ENCODE measurements at regions not wholly inside any gene's neighbourhood (a gene's known extent, or its start where the extent isn't known, plus 50 kb on each side); places are given as distances from the start of the nearest gene placed in this dataset.

DNA sequence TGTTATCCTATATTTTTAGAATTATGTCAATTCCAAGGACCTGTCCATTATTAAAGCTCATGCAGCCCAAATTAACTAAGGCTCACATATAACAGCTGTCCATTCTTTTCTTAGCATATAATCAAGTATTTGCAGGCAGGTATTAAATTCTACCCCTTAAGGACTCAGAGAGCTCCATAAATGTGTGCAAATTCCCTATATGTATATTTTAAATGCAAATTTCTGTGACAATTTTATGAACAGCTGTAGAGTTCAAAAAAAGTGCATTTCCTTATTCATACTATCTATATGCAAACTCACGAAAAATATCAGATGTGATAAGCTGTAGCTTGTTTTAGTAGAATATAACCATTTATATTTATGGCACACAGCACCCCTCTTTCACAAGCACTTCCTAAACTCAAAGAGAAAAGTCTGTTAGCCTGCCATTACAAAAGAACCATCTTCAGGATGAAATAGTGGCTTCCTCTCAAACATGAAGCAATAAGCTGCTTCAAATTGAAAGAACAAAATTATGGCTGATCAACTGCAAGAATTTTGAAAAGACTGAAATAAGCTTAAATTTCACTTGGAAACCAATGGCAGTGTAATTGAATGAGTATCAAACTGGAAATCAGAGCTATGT is 155.0 kb upstream of the REG3G start (continued):
- TF ChIP-seq, protein P1, sequence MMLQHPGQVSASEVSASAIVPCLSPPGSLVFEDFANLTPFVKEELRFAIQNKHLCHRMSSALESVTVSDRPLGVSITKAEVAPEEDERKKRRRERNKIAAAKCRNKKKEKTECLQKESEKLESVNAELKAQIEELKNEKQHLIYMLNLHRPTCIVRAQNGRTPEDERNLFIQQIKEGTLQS (IDR thresholded peaks at IDR 0.05) = no peak
- TF ChIP-seq HNF4G (IDR thresholded peaks at IDR 0.05) (no peak), YY1 (IDR thresholded peaks at IDR 0.05) (no peak), FOXA2 (IDR thresholded peaks at IDR 0.05) (no peak), JUND (IDR thresholded peaks at IDR 0.05) (no peak), NR2F2 (IDR thresholded peaks at IDR 0.05) (no peak)
- TF ChIP-seq, protein P2, sequence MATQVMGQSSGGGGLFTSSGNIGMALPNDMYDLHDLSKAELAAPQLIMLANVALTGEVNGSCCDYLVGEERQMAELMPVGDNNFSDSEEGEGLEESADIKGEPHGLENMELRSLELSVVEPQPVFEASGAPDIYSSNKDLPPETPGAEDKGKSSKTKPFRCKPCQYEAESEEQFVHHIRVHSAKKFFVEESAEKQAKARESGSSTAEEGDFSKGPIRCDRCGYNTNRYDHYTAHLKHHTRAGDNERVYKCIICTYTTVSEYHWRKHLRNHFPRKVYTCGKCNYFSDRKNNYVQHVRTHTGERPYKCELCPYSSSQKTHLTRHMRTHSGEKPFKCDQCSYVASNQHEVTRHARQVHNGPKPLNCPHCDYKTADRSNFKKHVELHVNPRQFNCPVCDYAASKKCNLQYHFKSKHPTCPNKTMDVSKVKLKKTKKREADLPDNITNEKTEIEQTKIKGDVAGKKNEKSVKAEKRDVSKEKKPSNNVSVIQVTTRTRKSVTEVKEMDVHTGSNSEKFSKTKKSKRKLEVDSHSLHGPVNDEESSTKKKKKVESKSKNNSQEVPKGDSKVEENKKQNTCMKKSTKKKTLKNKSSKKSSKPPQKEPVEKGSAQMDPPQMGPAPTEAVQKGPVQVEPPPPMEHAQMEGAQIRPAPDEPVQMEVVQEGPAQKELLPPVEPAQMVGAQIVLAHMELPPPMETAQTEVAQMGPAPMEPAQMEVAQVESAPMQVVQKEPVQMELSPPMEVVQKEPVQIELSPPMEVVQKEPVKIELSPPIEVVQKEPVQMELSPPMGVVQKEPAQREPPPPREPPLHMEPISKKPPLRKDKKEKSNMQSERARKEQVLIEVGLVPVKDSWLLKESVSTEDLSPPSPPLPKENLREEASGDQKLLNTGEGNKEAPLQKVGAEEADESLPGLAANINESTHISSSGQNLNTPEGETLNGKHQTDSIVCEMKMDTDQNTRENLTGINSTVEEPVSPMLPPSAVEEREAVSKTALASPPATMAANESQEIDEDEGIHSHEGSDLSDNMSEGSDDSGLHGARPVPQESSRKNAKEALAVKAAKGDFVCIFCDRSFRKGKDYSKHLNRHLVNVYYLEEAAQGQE (IDR thresholded peaks at IDR 0.05) = no peak

DNA sequence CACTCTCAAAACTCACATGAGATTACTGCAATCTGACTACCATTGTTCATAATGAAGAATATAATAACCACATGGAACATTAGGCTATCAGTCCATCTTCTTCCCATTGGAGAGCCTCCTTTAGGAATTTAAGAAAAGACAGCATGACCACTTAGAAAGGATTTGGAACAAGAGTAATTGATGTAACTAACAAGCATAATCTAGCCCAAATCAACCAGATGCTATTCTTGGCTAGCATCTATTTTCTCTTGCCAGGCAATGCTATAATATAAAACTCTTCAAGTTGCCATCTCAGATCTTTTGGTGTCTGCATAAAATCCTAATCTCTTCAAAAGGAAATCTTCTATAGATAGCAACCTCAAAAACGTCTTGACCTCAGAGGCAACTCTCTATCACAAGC is 152.0 kb upstream of the REG3G start:
- Histone ChIP-seq H3K27me3 (ENCODE audit: control insufficient read depth in 4 of 4, insufficient read depth in 4 of 4, low read length in 3 of 4) (no peaks in the 10 kb centered on the region), H3K27ac (ENCODE audit: low read depth in 1 of 2, low read length in 2 of 2) (no peak overlapping the region), H3K36me3 (ENCODE audit: control insufficient read depth in 4 of 4, insufficient read depth in 3 of 4, low read depth in 1 of 4, low read length in 3 of 4) (no peaks in the 10 kb centered on the region), H3K9me3 (ENCODE audit: control insufficient read depth in 4 of 4, low read length in 3 of 4) (no peaks in the 10 kb centered on the region), H3K4me3 (ENCODE audit: low read depth in 1 of 3, low read length in 3 of 3) (no peak overlapping the region), H3K9ac (ENCODE audit: low read depth in 1 of 2, low read length in 2 of 2) (no peak overlapping the region), H3K4me1 (ENCODE audit: control insufficient read depth in 4 of 4, insufficient read depth in 4 of 4, low read length in 3 of 4) (no peaks in the 10 kb centered on the region)
- no peak for TF ChIP-seq RXRA (IDR thresholded peaks at IDR 0.05)
- no peak for TF ChIP-seq GABPA (IDR thresholded peaks at IDR 0.05 in 1 of 2, conservative IDR thresholded peaks at IDR 0.05 in 1 of 2)
- TF ChIP-seq, protein P1 (IDR thresholded peaks at IDR 0.05) = no peak
- no peak for TF ChIP-seq EGR1 (IDR thresholded peaks at IDR 0.05; ENCODE audit: low read depth in 2 of 2)
- no peak for DNase-seq (ENCODE audit: low spot score)
- 14% methylated on average over 1 of the region's 1 CpG for WGBS

DNA sequence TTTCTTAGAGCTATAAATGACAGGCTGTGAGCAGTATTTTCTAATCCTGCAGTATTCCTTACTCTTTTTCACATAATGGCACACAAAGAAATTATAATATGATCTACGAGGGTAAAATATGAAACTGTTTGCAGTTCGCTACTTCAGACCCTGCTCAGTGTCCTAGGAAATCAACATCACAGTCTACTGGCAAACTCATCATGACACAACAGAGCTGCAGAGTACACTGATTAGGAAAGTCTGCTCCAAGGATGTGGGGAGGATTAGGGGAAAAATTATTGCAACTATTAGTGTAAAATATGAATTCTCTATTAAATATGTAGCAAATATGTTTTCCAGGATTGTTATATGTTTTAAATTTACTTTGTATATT is 149.2 kb upstream of the REG3G start:
- DNase-seq (ENCODE audit: low spot score) = no peak
- TF ChIP-seq FOXA2 (IDR thresholded peaks at IDR 0.05) (no peak), RXRA (IDR thresholded peaks at IDR 0.05) (no peak), SP1 (IDR thresholded peaks at IDR 0.05) (no peak), YY1 (IDR thresholded peaks at IDR 0.05) (no peak), EGR1 (IDR thresholded peaks at IDR 0.05; ENCODE audit: low read depth in 2 of 2) (no peak), TAF1 (conservative IDR thresholded peaks at IDR 0.05) (no peak), JUND (IDR thresholded peaks at IDR 0.05) (no peak)
- TF ChIP-seq, protein P2 (IDR thresholded peaks at IDR 0.05) = no peak
- TF ChIP-seq, protein P3, sequence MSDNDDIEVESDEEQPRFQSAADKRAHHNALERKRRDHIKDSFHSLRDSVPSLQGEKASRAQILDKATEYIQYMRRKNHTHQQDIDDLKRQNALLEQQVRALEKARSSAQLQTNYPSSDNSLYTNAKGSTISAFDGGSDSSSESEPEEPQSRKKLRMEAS (IDR thresholded peaks at IDR 0.05) = no peak
- TF ChIP-seq, protein P1 (IDR thresholded peaks at IDR 0.05) = no peak
- Histone ChIP-seq H3K36me3 (ENCODE audit: control insufficient read depth in 4 of 4, insufficient read depth in 3 of 4, low read depth in 1 of 4, low read length in 3 of 4) (no peaks in the 10 kb centered on the region), H3K27me3 (ENCODE audit: control insufficient read depth in 4 of 4, insufficient read depth in 4 of 4, low read length in 3 of 4) (no peaks in the 10 kb centered on the region), H3K27ac (ENCODE audit: low read depth in 1 of 2, low read length in 2 of 2) (no peak overlapping the region), H3K4me1 (ENCODE audit: control insufficient read depth in 4 of 4, insufficient read depth in 4 of 4, low read length in 3 of 4) (no peaks in the 10 kb centered on the region), H3K4me3 (ENCODE audit: low read depth in 1 of 3, low read length in 3 of 3) (no peak overlapping the region), H3K9ac (ENCODE audit: low read depth in 1 of 2, low read length in 2 of 2) (no peak overlapping the region), H3K9me3 (ENCODE audit: control insufficient read depth in 4 of 4, low read length in 3 of 4) (no peaks in the 10 kb centered on the region)
- WGBS = 64% methylated on average over 2 of the region's 2 CpGs
